ENCODE measurements at regions not wholly inside any gene's neighbourhood (a gene's known extent, or its start where the extent isn't known, plus 50 kb on each side); places are given as distances from the start of the nearest gene placed in this dataset.

DNA sequence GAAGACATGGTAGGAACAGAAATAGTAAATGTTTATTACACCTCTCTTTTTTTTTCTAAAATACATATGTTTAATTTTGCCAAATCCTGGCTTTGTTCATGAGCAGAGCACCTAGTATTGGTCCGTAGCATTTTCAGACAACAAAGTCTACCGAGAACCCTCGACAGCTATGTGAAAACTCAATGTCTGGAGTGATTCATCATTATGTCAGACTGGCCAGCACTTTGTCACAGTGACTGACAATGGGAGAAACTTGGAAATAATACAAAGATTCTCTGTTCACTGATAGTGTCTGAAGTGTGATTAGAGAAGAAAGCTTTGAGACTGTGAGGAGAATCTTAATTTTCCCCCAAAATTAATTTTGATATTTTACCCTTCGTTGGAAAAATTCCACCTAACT, 143.0 kb downstream of the HNMT start:
- TF ChIP-seq, protein P1, sequence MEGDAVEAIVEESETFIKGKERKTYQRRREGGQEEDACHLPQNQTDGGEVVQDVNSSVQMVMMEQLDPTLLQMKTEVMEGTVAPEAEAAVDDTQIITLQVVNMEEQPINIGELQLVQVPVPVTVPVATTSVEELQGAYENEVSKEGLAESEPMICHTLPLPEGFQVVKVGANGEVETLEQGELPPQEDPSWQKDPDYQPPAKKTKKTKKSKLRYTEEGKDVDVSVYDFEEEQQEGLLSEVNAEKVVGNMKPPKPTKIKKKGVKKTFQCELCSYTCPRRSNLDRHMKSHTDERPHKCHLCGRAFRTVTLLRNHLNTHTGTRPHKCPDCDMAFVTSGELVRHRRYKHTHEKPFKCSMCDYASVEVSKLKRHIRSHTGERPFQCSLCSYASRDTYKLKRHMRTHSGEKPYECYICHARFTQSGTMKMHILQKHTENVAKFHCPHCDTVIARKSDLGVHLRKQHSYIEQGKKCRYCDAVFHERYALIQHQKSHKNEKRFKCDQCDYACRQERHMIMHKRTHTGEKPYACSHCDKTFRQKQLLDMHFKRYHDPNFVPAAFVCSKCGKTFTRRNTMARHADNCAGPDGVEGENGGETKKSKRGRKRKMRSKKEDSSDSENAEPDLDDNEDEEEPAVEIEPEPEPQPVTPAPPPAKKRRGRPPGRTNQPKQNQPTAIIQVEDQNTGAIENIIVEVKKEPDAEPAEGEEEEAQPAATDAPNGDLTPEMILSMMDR (IDR thresholded peaks at IDR 0.05; ENCODE audit: low read length): no peak
- no peak for TF ChIP-seq EZH2 (IDR thresholded peaks at IDR 0.05; ENCODE audit: borderline replicate concordance, low read length)
